A549 (cell line): ENCODE measurements at regions not wholly inside any gene's neighbourhood (a gene's known extent, or its start where the extent isn't known, plus 50 kb on each side); places are given as distances from the start of the nearest gene placed in this dataset.

ENCODE experiments used
- ATAC-seq, 2 experiments: fragments of 200-7000 bp in 1 of 2; fragments of >200 bp in 1 of 2; cut with Nextera tagmentation in 1 of 2; cut with Tn5 transposase in 1 of 2; 3 replicates each; pipeline versions ENCODE4 v1.8.0 to v1.9.1; 2018 to 2020; ENCODE audit warnings: mild to moderate bottlenecking in 1 of 2, moderate library complexity in 1 of 2
- CTCF ChIA-PET: fragments of 300-600 bp; sonication (Branson Sonifier 250); formaldehyde crosslinking; extraction: SDS; loops from one replicate; lab custom pipeline; 2021; ENCODE audit warnings: antibody characterized with exemption, inconsistent platforms; lab: Yijun Ruan, JAX
- POLR2A ChIA-PET: fragments of 350-600 bp; formaldehyde crosslinking; extraction: SDS; loops from one replicate; lab custom pipeline; 2021; ENCODE audit warnings: antibody characterized with exemption, inconsistent platforms; lab: Yijun Ruan, JAX
- DNase-seq, 2 experiments: peaks; one replicate each; pipeline versions ENCODE4 v3.0.0 to v3.0.0-alpha.2; 2011 to 2016; ENCODE audit warnings: low read depth in 1 of 2, low spot score in 1 of 2
- FAIRE-seq: peaks from 2 replicates; lab custom pipeline; 2011; peaks lifted over from hg19 to GRCh38; lab: Jason Lieb, UNC
- H3K27ac ChIP-seq, 2 experiments: fragments of >200 bp; sonication (Bioruptor Twin); formaldehyde crosslinking; 3 replicates each; pipeline ENCODE4 v1.5.1; 2016 to 2017
- H3K4me1 ChIP-seq: fragments of >200 bp; sonication (Bioruptor Twin); formaldehyde crosslinking; 3 replicates; pipeline ENCODE4 v1.6.1; 2016
- H3K4me2 ChIP-seq: fragments of >200 bp; sonication (Bioruptor Twin); formaldehyde crosslinking; 3 replicates; pipeline ENCODE4 v1.6.1; 2016
- H3K4me3 ChIP-seq: fragments of >200 bp; sonication (Bioruptor Twin); formaldehyde crosslinking; 3 replicates; pipeline ENCODE4 v1.5.1; 2016
- H3K9me3 ChIP-seq: fragments of >200 bp; sonication (Bioruptor Twin); formaldehyde crosslinking; 3 replicates; pipeline ENCODE4 v1.6.1; 2016
- ATOH8 ChIP-seq: fragments of 250-450 bp; sonication (Bioruptor Pico); IDR thresholded peaks from 2 replicates; pipeline ENCODE4 v1.5.0; 2020; ENCODE audit warnings: low read depth, mild to moderate bottlenecking, moderate library complexity
- CBX8 ChIP-seq: fragments of 200-600 bp; sonication (generic); IDR thresholded peaks from 2 replicates; pipeline ENCODE4 v1.6.1; 2016
- CHD2 ChIP-seq: fragments of 150-350 bp; IDR thresholded peaks from 2 replicates; pipeline ENCODE4 v1.6.1; 2014; ENCODE audit warnings: low read length; ENCODE audit not compliant: partially characterized antibody
- E2F6 ChIP-seq: IDR thresholded peaks from 2 replicates; pipeline ENCODE4 v1.6.1; 2012; ENCODE audit warnings: low read depth, borderline replicate concordance
- EHMT2 ChIP-seq: fragments of 200-600 bp; sonication (generic); IDR thresholded peaks from 2 replicates; pipeline ENCODE4 v1.6.1; 2016; ENCODE audit warnings: antibody characterized with exemption, low read depth, mild to moderate bottlenecking, moderate library complexity
- ELK1 ChIP-seq: fragments of 150-350 bp; IDR thresholded peaks from 2 replicates; pipeline ENCODE4 v1.6.1; 2014; ENCODE audit warnings: low read depth, mild to moderate bottlenecking, low read length
- ESRRA ChIP-seq: fragments of 150-350 bp; IDR thresholded peaks from 2 replicates; pipeline ENCODE4 v1.6.1; 2014; ENCODE audit warnings: mild to moderate bottlenecking, low read length, borderline replicate concordance
- GATA3 ChIP-seq: IDR thresholded peaks from 2 replicates; pipeline ENCODE4 v1.6.1; 2012; ENCODE audit warnings: borderline replicate concordance
- HEYL ChIP-seq: fragments of 250-450 bp; sonication (Bioruptor Pico); IDR thresholded peaks from 2 replicates; pipeline ENCODE4 v1.8.0; 2021; ENCODE audit warnings: mild to moderate bottlenecking, moderate library complexity
- HMGXB4 ChIP-seq: fragments of 250-450 bp; sonication (Bioruptor Pico); IDR thresholded peaks from 2 replicates; pipeline ENCODE4 v1.5.0; 2021; ENCODE audit warnings: mild to moderate bottlenecking, moderate library complexity, borderline replicate concordance
- HOXA7 ChIP-seq: fragments of 250-450 bp; sonication (Bioruptor Pico); IDR thresholded peaks from 2 replicates; pipeline ENCODE4 v1.5.0; 2020; ENCODE audit warnings: mild to moderate bottlenecking, moderate library complexity
- MAZ ChIP-seq: fragments of 150-350 bp; IDR thresholded peaks from 2 replicates; pipeline ENCODE4 v1.6.1; 2014; ENCODE audit warnings: antibody characterized with exemption, low read depth, low read length, borderline replicate concordance
- NFE2L2 ChIP-seq: fragments of 150-350 bp; conservative IDR thresholded peaks from 2 replicates; pipeline ENCODE4 v1.6.1; 2014; ENCODE audit warnings: low read length
- NR3C1 ChIP-seq: fragments of >200 bp; sonication (Bioruptor Twin); formaldehyde crosslinking; IDR thresholded peaks from 3 replicates; pipeline ENCODE4 v1.6.1; 2017
- POLR2AphosphoS2 ChIP-seq: conservative IDR thresholded peaks from 2 replicates; pipeline ENCODE4 v1.6.1; 2012; ENCODE audit warnings: low read length, improper control_type of control experiment, inconsistent platforms
- RARB ChIP-seq: fragments of 250-450 bp; sonication (Bioruptor Pico); IDR thresholded peaks from 2 replicates; pipeline ENCODE4 v1.8.0; 2021; ENCODE audit warnings: mild to moderate bottlenecking, moderate library complexity
- RCOR1 ChIP-seq: fragments of 150-350 bp; IDR thresholded peaks from 2 replicates; pipeline ENCODE4 v1.6.1; 2014; ENCODE audit warnings: antibody characterized with exemption, low read length, low read depth
- REST ChIP-seq: fragments of 200-600 bp; sonication (generic); IDR thresholded peaks from 2 replicates; pipeline ENCODE4 v1.6.1; 2016; ENCODE audit warnings: antibody characterized with exemption, mild to moderate bottlenecking, moderate library complexity
- RFX5 ChIP-seq: fragments of 450-650 bp; IDR thresholded peaks from 2 replicates; pipeline ENCODE4 v1.7.1; 2014; ENCODE audit warnings: antibody characterized with exemption, mild to moderate bottlenecking, moderate library complexity
- RNF2 ChIP-seq: fragments of 200-600 bp; sonication (generic); IDR thresholded peaks from 2 replicates; pipeline ENCODE4 v1.6.1; 2016; ENCODE audit warnings: low read depth, mild to moderate bottlenecking, antibody characterized with exemption, moderate library complexity, borderline replicate concordance
- SMC3 ChIP-seq: fragments of >200 bp; sonication (Bioruptor Twin); formaldehyde crosslinking; IDR thresholded peaks from 3 replicates; pipeline ENCODE4 v1.6.1; 2018; ENCODE audit warnings: inconsistent platforms
- TFCP2L1 ChIP-seq: fragments of 250-450 bp; sonication (Bioruptor Pico); IDR thresholded peaks from 2 replicates; pipeline ENCODE4 v1.5.0; 2021; ENCODE audit warnings: mild to moderate bottlenecking
- TP53 ChIP-seq: fragments of 250-450 bp; sonication (Bioruptor Pico); IDR thresholded peaks from 2 replicates; pipeline ENCODE4 v1.5.0; 2021; ENCODE audit warnings: mild to moderate bottlenecking, moderate library complexity
- ZNF302 ChIP-seq: fragments of 250-450 bp; sonication (Bioruptor Pico); IDR thresholded peaks from 2 replicates; pipeline ENCODE4 v1.9.0; 2021; ENCODE audit warnings: inconsistent platforms, mild to moderate bottlenecking, moderate library complexity
- WGBS: methylation state at CpG from one replicate; pipeline ENCODE4 v1.1.6; 2017; ENCODE audit errors: missing lambda C conversion rate; 5-methylcytosine and 5-hydroxymethylcytosine counted together

- ATAC-seq = no peak
- no peak for DNase-seq
- Histone ChIP-seq H3K4me2 (no peak overlapping the region), H3K27ac (no peak overlapping the region), H3K4me1 (no peaks in the 10 kb centered on the region), H3K9me3 (no peaks in the 10 kb centered on the region), H3K4me3 (no peak overlapping the region)
- no peak for TF ChIP-seq RFX5
- TF ChIP-seq CHD2 = no peak
- TF ChIP-seq POLR2AphosphoS2 = no peak
- TF ChIP-seq RCOR1 = no peak
- no peak for TF ChIP-seq HEYL (CRISPR knock-in tag)
- no peak for TF ChIP-seq RNF2
- no peak for TF ChIP-seq HMGXB4 (CRISPR knock-in tag)
- TF ChIP-seq SMC3 = no peak
- no peak for TF ChIP-seq EHMT2
- TF ChIP-seq TP53 = no peak
- TF ChIP-seq ELK1 = no peak
- no peak for TF ChIP-seq NR3C1
- no peak for TF ChIP-seq E2F6
- no peak for TF ChIP-seq REST
- TF ChIP-seq TFCP2L1 (CRISPR knock-in tag) = no peak
- TF ChIP-seq ZNF302 = no peak
- TF ChIP-seq ATOH8 (CRISPR knock-in tag) = no peak
- no peak for TF ChIP-seq NFE2L2
- TF ChIP-seq RARB = no peak
- 17% methylated on average over 2 of the region's 2 CpGs for WGBS
- ChIA-PET CTCF (no interaction called here), POLR2A (no interaction called here)
- no peak for FAIRE-seq
Measured at GRCh38 chr13:57877601-57878000, 246.1 kb downstream of the PCDH17 start.

- no peak for DNase-seq
- H3K4me1 ChIP-seq = no peaks in the 10 kb centered on the region
- WGBS = 2% methylated on average over 2 of the region's 2 CpGs
- no peak for TF ChIP-seq GATA3
- TF ChIP-seq SMC3 = no peak
- TF ChIP-seq ESRRA = no peak
- no peak for TF ChIP-seq CBX8
- TF ChIP-seq ATOH8 (CRISPR knock-in tag) = no peak
- TF ChIP-seq MAZ = no peak
- TF ChIP-seq CHD2 = no peak
- TF ChIP-seq HOXA7 (CRISPR knock-in tag) = no peak
- TF ChIP-seq, all 56 proteins: peak for 0
- H3K9me3 ChIP-seq = no peaks in the 10 kb centered on the region
- FAIRE-seq (no peak), ATAC-seq (no peak)
- CTCF ChIA-PET = no interaction called here
- no peak overlapping the region for H3K4me2 ChIP-seq
- H3K4me3 ChIP-seq = no peak overlapping the region
- H3K27ac ChIP-seq = no peak overlapping the region
- POLR2A ChIA-PET = no interaction called here
Measured at GRCh38 chr13:57878291-57878690, 246.7 kb downstream of the PCDH17 start.
